ENCODE measurements at regions not wholly inside any gene's neighbourhood (a gene's known extent, or its start where the extent isn't known, plus 50 kb on each side); places are given as distances from the start of the nearest gene placed in this dataset.
"Not testable (repeated sequence)": the region's sequence is repeated elsewhere in the genome, so short reads cannot be mapped to it uniquely, and the experiment has no call there.

DNA sequence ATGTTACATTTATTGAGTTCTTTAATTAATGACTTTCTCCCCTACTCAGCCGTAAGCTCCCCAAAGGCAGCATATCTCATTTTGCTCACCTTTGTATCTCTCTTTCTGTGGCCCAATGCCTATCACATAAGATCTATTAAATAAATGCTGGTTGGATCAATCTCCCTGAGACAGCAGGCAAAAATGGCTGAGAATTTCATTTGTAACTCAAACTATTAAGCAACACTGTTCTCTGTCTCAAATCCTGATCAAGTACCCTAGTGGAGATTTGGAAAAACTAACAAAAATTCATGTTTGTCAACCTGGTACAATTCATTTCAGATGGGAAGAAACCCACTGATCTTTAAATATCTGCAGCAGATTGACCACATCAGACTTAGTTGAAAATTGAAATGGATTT lies 127.4 kb downstream of the ZFAND4 start:
- Histone ChIP-seq H3K4me3 (no peak overlapping the region), H3K4me1 (ENCODE audit: insufficient read depth) (no peaks in the 10 kb centered on the region), H3K9me3 (no peaks in the 10 kb centered on the region), H3K27ac (no peak overlapping the region), H3K36me3 (no peaks in the 10 kb centered on the region), H3K27me3 (no peaks in the 10 kb centered on the region)
- intact Hi-C loops (cut with DNase I) = no loop called here
- TF ChIP-seq EP300 (IDR thresholded peaks at IDR 0.05) (no peak), POLR2A (IDR thresholded peaks at IDR 0.05) (no peak)
- TF ChIP-seq, protein P1, sequence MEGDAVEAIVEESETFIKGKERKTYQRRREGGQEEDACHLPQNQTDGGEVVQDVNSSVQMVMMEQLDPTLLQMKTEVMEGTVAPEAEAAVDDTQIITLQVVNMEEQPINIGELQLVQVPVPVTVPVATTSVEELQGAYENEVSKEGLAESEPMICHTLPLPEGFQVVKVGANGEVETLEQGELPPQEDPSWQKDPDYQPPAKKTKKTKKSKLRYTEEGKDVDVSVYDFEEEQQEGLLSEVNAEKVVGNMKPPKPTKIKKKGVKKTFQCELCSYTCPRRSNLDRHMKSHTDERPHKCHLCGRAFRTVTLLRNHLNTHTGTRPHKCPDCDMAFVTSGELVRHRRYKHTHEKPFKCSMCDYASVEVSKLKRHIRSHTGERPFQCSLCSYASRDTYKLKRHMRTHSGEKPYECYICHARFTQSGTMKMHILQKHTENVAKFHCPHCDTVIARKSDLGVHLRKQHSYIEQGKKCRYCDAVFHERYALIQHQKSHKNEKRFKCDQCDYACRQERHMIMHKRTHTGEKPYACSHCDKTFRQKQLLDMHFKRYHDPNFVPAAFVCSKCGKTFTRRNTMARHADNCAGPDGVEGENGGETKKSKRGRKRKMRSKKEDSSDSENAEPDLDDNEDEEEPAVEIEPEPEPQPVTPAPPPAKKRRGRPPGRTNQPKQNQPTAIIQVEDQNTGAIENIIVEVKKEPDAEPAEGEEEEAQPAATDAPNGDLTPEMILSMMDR (IDR thresholded peaks at IDR 0.05) = no peak
- WGBS, 3 donors = 98 to 100% (median 99%) methylated on average over 1 of the region's 1 CpG
- no peak for DNase-seq

DNA sequence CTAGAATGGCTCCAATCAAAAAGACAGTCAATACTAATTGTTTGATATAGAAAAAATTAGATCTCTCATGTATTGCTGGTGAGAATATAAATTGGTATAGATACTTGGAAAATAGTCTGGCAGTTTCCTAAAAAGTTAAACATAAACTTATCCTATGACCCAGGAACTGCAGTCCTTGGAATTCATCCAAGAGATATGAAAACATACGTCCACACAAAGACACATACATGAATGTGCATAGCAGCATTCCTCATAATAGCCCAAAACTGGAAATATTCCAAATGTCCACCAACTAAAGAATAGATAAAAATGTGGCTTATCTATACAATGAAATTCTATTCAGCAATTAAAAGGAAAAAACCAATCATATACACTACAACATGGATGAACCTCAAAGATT lies 128.4 kb downstream of the ZFAND4 start:
- no peaks in the 10 kb centered on the region for H3K9me3 ChIP-seq
- H3K27ac ChIP-seq = no peak overlapping the region
- intact Hi-C loops (cut with DNase I) = no loop called here
- no peak for DNase-seq
- no peaks in the 10 kb centered on the region for H3K27me3 ChIP-seq
- TF ChIP-seq, protein P1 (IDR thresholded peaks at IDR 0.05) = no peak
- TF ChIP-seq EP300 (IDR thresholded peaks at IDR 0.05) (no peak), POLR2A (IDR thresholded peaks at IDR 0.05) (no peak)
- no peak overlapping the region for H3K4me3 ChIP-seq
- no peaks in the 10 kb centered on the region for H3K4me1 ChIP-seq (ENCODE audit: insufficient read depth)
- no peaks in the 10 kb centered on the region for H3K36me3 ChIP-seq
- 52 to 67% (median 66%) methylated on average over 1 of the region's 1 CpG for WGBS, 3 donors

DNA sequence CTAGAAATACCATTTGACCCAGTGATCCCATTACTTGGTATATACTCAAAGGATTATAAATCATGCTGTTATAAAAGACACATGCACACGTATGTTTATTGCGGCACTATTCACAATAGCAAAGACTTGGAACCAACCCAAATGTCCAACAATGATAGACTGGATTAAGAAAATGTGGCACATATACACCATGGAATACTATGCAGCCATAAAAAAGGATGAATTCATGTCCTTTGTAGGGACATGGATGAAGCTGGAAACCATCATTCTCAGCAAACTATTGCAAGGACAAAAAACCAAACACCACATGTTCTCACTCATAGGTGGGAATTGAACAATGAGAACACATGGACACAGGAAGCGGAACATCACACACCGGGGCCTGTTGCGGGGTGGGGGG lies 131.5 kb downstream of the ZFAND4 start:
- H3K4me3 ChIP-seq; H3K36me3 ChIP-seq; DNase-seq; H3K4me1 ChIP-seq (ENCODE audit: insufficient read depth); H3K9me3 ChIP-seq; intact Hi-C loops (cut with DNase I); H3K27me3 ChIP-seq; H3K27ac ChIP-seq: not testable (repeated sequence)
- WGBS, 3 donors = 96 to 98% (median 97%) methylated on average over 5 of the region's 5 CpGs

- H3K4me3 ChIP-seq; H3K9me3 ChIP-seq; DNase-seq; H3K36me3 ChIP-seq; intact Hi-C loops (cut with DNase I); H3K27ac ChIP-seq; H3K27me3 ChIP-seq; H3K4me1 ChIP-seq (ENCODE audit: insufficient read depth): not testable (repeated sequence)
- WGBS, 3 donors = 95 to 100% (median 100%) methylated on average over 1 to 2 of the region's 2 CpGs
Observed at GRCh38 chr10:45540589-45540988, 132.0 kb downstream of the ZFAND4 start.

DNA sequence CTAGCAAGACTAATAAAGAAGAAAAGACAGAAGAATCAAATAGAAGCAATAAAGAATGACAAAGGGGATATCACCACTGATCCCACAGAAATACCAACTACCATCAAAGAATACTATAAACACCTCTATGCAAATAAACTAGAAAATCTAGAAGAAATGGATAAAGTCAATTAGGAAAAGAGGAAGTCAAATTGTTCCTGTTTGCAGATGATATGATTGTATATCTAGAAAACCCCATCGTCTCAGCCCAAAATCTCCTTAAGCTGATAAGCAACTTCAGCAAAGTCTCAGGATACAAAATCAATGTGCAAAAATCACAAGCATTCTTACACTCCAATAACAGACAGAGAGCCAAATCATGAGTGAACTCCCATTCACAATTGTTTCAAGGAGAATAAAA lies 133.0 kb downstream of the ZFAND4 start:
- DNase-seq; H3K4me3 ChIP-seq; H3K9me3 ChIP-seq; H3K36me3 ChIP-seq; H3K27ac ChIP-seq; H3K4me1 ChIP-seq (ENCODE audit: insufficient read depth); H3K27me3 ChIP-seq; intact Hi-C loops (cut with DNase I): not testable (repeated sequence)
- WGBS, 3 donors = 88 to 95% (median 89%) methylated on average over 1 of the region's 1 CpG

DNA sequence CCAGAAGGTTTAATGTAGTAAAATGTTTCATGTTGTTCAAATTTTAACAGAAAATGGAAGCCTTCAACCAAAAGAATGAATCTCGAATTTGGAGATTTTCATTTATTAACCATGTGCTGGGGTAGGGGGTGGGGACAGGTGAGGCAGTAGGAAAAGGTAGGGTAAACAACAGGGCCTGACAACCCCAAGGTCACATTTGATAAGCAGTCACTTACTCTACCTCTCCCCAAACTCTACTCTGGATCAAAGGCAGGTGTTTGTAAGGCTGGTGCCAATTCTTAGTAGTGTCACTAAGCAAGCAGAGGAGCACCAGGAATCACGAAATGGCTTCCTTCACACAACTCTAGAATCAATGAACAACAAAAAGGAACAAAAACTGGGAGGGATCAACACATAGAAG lies 138.0 kb downstream of the ZFAND4 start:
- intact Hi-C loops (cut with DNase I) = no loop called here
- H3K27ac ChIP-seq = no peak overlapping the region
- no peak for DNase-seq
- TF ChIP-seq POLR2A (IDR thresholded peaks at IDR 0.05) (no peak), EP300 (IDR thresholded peaks at IDR 0.05) (no peak)
- TF ChIP-seq, protein P1 (IDR thresholded peaks at IDR 0.05) = no peak
- no peaks in the 10 kb centered on the region for H3K36me3 ChIP-seq
- H3K4me3 ChIP-seq = no peak overlapping the region
- H3K27me3 ChIP-seq = no peaks in the 10 kb centered on the region
- no peaks in the 10 kb centered on the region for H3K4me1 ChIP-seq (ENCODE audit: insufficient read depth)
- 95 to 100% (median 99%) methylated on average over 2 of the region's 2 CpGs for WGBS, 3 donors
- H3K9me3 ChIP-seq = no peaks in the 10 kb centered on the region

Measured in ovary (tissue), 7 donors.